ENCODE measurements at regions not wholly inside any gene's neighbourhood (a gene's known extent, or its start where the extent isn't known, plus 50 kb on each side); places are given as distances from the start of the nearest gene placed in this dataset.

DNA sequence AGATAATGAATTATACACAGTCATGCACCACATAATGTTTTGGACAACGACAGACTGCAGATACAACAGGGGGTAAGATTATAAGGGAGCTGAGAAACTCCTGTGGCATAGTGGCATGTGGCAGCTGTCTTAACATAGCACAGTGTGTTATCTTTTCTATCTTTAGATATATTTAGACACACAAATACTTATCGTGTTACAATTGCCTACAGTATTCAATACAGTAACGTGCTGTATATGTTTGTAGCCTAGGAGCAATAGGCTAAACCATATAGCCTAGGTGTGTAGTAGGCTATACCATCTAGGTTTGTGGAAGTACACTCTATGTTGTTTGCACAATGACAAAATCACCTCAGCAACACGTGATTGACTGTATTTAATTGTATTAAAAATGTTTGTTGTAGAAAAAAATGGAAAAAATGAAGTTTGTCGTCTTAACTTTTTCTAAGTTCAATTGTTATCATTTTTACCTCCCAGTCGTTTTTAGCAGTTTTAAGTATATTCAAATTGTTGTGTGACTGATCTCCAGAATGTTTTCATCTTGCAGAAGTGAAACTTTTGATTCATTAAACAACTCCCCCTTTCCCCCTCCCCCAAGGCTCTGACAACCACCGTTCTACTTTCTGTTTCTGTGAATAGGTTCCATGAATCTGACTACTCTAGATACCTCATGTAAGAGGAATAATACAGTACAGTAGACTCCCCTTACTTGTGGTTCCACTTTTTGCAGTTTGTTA, 351.0 kb upstream of the B3GALT2 start:
- H3K4me3 ChIP-seq (ENCODE audit: low read depth, low read length): no peak overlapping the region
- TF ChIP-seq, protein P1, sequence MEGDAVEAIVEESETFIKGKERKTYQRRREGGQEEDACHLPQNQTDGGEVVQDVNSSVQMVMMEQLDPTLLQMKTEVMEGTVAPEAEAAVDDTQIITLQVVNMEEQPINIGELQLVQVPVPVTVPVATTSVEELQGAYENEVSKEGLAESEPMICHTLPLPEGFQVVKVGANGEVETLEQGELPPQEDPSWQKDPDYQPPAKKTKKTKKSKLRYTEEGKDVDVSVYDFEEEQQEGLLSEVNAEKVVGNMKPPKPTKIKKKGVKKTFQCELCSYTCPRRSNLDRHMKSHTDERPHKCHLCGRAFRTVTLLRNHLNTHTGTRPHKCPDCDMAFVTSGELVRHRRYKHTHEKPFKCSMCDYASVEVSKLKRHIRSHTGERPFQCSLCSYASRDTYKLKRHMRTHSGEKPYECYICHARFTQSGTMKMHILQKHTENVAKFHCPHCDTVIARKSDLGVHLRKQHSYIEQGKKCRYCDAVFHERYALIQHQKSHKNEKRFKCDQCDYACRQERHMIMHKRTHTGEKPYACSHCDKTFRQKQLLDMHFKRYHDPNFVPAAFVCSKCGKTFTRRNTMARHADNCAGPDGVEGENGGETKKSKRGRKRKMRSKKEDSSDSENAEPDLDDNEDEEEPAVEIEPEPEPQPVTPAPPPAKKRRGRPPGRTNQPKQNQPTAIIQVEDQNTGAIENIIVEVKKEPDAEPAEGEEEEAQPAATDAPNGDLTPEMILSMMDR (IDR thresholded peaks at IDR 0.05; ENCODE audit: insufficient read depth, low read depth, low read length): no peak
- no peak for DNase-seq (ENCODE audit: low read depth)

GRCh38 chr1:193533853-193534252, 347.4 kb upstream of the B3GALT2 start:
- no peak for DNase-seq (ENCODE audit: low read depth)
- TF ChIP-seq, protein P1 (IDR thresholded peaks at IDR 0.05; ENCODE audit: insufficient read depth, low read depth, low read length): no peak
- H3K4me3 ChIP-seq (ENCODE audit: low read depth, low read length): no peak overlapping the region

DNA sequence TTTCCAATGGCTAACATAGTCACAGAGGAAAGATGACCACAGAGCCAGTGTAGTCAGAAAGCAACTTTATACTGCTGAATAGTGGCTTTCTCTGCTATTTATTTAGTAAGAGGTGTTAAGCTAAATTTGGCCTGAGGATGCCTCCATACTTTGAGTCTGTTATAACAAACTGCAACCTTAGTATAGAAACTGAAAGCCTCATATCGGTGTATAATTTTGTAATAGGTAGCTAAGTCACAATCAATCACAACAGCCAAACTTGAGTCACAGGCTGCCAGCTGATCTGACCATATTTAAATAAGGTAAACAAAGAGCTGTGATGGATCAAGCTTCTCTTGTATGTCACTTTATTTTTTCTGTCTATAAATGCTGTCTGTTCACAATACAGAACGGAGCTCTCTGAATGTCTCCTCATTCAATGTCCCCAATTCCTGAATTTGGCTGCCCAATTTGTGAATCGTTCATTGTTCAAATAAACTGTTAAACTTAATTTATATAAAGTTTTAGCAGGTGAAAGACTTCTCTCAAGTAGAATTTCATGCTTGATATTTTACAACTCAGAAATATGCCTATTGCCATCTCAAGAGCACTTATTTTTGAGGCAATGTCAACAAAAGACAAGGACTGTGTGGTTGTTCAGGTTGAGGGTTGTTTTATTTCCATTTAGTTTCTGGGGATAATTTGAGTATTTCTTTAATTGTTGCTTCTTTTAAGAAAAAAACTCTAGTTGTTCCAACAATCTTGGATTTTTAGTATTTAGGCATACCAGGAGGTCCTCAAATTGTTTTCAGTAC, 339.7 kb upstream of the B3GALT2 start:
- no peak for DNase-seq (ENCODE audit: low read depth)
- H3K4me3 ChIP-seq (ENCODE audit: low read depth, low read length): no peak overlapping the region
- TF ChIP-seq, protein P1 (IDR thresholded peaks at IDR 0.05; ENCODE audit: insufficient read depth, low read depth, low read length): no peak

DNA sequence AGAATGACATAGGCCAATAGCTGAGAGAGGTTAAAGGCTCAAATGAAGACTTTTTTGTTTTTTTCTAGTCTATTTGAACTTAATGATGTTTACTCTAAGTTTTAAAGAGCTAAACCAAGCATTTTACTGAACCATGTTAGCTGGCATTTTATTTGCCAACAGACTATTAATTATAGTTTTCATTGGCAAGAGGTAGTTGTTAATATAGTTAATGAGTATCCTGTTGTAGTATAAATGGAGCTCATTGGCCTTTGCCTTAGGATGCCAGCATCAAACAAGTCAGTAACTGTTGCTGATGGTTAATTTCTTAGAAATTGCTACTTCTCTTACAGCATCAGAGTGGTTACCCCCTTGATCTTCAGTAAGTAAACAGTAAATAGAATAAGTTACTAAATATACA, 339.0 kb upstream of the B3GALT2 start:
- DNase-seq (ENCODE audit: low read depth): no peak
- TF ChIP-seq, protein P1 (IDR thresholded peaks at IDR 0.05; ENCODE audit: insufficient read depth, low read depth, low read length): no peak

GRCh38 chr1:193524616-193525015, 338.2 kb upstream of the B3GALT2 start:
- TF ChIP-seq, protein P1 (IDR thresholded peaks at IDR 0.05; ENCODE audit: insufficient read depth, low read depth, low read length): no peak
- H3K4me3 ChIP-seq (ENCODE audit: low read depth, low read length): no peak overlapping the region
- no peak for DNase-seq (ENCODE audit: low read depth)

More for the DNA sequence above, 339.0 kb upstream of the B3GALT2 start:
- H3K4me3 ChIP-seq (ENCODE audit: low read depth, low read length): no peak overlapping the region

DNA sequence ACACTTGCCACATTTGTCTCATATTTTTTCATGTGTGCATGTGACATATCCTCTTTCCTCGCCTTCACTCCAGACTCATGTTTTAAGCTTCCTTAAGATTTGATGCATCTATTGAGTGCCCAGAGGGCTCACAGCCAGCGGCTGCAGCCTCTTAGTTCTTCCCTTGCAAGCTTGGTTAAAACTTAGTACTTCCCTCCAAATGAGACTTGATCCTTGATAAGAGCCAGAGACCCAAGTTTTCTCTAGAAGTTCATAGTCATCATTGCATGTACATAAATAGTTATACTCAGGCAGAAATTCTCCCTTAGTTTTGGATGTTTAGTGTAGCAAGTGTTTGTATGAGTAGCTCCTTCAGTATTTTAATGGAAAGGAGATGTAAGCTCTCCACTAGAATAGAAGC, 337.6 kb upstream of the B3GALT2 start:
- no peak for DNase-seq (ENCODE audit: low read depth)
- TF ChIP-seq, protein P1 (IDR thresholded peaks at IDR 0.05; ENCODE audit: insufficient read depth, low read depth, low read length): no peak
- H3K4me3 ChIP-seq (ENCODE audit: low read depth, low read length): no peak overlapping the region

All from fibroblast of villous mesenchyme (primary cell).